ENCODE measurements at regions not wholly inside any gene's neighbourhood (a gene's known extent, or its start where the extent isn't known, plus 50 kb on each side); places are given as distances from the start of the nearest gene placed in this dataset.

DNA sequence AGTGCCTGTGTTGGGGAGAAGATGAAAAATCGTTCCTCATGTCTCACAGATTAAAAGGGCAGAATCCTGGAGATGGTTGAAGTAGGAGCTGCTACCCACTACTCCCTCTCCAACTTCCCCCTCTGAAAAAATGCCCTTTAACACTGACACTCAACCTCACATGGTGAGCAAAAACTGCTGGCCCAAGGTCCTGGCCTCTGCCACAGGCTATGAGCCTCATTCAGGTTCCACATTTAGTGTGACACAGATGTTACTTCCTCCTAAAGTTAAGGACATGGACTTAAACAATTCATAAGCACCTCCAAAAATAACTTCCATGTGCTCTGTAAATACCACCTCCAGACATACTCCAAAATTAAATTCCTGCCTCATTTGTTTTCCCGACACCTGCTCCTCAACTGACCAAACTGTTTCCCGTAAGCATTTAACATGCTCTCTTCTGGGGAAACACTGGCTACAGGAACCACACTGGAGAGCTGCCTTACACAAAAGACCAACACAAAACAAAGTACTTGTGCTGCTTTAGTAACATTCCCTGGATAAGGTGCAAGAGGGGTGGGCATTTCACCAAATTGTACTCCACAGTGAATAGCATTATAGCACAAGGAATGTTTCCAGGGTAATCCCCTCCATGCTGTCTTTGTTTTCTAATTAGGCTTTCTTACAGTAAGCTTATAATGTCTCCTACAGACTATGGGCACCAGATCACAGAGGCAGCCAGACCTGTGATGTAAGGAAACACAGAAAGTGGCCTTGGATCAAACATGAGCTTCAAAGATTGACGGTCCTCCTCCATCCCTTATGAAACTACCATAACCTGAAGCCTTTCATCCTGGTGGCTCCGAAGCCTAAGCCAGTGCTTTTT is 57.0 kb downstream of the PHLDA1 start:
- in situ Hi-C loops (cut with MboI; ENCODE audit: low sequenced_read_pairs), result no loop called here

DNA sequence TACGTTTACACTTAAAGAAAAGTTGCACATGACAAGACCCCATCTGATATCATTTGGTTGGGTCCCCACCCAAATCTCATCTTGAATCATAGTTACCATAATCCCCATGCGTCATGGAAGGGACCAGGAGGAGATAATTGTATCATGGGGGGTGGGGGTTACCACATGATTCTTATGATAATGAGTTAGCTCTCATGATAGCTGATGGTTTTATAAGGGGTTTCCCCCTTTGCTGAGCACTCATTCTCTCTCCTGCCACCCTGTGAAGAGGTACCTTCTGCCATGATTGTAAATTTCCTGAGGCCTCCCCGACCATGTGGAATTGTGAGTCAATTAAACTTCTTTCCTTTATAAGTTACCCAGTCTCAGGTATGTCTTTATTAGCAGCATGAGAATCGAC is 60.3 kb downstream of the PHLDA1 start:
- in situ Hi-C loops (cut with MboI; ENCODE audit: low sequenced_read_pairs), result no loop called here

DNA sequence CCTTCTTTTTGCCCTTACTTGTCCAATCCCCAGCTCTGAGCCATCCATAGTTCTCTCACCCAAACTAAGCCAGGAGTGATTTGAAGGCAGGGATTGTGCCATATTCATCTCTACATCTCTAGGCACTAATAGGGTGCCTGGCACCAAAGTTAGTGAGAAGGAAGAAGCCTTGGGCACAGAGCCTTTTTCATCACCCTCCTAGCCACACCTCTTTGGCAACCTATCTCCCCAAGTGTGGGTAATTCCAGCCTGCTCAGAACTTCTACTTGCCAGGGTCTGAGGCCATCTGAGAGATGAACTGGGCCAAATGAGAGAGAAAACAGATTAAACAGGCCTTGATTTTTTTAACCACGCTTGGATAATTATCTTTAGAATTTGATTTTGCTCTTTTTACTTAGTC is 61.3 kb downstream of the PHLDA1 start:
- in situ Hi-C loops (cut with MboI; ENCODE audit: low sequenced_read_pairs), result no loop called here

DNA sequence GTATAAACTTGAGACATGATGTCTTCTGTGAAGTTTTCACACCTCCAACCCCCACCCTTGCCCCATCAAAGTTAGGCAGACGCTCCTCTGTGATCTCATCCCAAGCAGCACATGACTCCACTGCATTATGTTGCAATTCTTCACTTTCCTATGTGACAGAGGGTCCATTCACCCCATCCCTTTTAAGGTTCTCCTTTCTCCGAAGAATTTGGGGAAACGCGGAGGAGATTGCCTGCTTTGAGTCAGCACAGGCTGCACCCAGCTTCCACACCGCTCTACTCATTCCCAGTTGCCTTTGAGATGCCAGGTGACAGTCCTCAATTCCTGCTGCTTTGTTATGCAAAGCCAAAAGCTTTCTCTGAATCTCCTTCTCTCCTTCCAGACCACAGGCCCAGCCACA is 61.8 kb downstream of the PHLDA1 start:
- in situ Hi-C loops (cut with MboI; ENCODE audit: low sequenced_read_pairs), result no loop called here

DNA sequence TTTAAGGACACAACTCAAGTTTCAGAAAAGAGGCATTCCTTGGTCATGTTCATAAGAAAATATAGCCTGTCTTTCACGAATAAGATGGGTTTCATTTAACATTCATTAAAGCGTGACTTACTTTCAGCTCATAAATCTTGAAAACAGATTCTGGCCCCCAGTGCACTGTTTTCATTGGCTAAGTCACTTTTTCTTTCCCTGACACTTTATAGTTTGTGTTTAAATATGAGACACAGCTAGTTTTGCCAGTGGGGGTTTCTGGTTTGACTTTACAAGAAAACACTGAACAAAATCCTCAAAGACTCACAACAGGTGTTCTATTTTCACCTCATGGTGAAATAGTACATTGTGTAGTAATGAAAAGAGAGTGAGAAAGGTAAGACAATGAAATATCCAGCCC is 65.9 kb downstream of the PHLDA1 start:
- in situ Hi-C loops (cut with MboI; ENCODE audit: low sequenced_read_pairs), result no loop called here

DNA sequence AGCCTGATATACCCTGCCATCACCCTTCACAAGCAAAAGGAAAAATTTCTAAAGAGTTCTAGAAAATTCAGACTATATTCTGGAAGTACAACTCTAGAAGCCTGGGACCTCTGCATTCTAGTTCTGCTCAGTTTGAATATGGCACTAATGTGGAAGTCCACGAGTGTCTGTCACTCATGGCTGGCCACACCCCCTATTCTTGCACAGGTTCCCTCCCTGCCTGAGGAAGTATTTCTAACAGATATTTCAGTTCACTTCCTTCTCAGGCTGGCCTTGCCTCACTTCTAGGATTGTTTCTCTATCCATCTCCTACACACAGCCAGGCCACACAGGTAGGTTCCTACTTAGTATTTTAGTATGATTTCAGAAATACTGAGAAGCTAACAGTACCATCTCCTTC is 67.4 kb downstream of the PHLDA1 start:
- in situ Hi-C loops (cut with MboI; ENCODE audit: low sequenced_read_pairs), result no loop called here

DNA sequence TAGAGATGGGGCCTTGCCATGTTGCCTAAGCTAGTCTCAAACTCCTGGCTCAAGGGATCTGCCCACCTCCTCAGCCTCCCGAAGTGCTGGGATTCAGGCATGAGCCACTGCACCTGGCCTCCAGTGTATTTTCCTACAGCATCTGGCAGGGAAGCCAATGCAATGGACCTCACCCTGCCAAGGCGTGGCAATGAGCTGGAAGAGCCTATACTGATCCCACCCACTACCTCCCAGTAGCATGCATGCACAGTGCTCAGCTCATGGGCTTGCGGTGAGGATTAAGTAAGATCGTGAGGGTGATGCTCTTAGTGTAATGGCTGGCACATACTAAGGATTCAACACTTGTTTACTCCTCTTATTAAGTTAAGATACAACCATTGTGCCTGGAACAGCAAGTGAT is 69.7 kb downstream of the PHLDA1 start:
- in situ Hi-C loops (cut with MboI; ENCODE audit: low sequenced_read_pairs), result no loop called here

DNA sequence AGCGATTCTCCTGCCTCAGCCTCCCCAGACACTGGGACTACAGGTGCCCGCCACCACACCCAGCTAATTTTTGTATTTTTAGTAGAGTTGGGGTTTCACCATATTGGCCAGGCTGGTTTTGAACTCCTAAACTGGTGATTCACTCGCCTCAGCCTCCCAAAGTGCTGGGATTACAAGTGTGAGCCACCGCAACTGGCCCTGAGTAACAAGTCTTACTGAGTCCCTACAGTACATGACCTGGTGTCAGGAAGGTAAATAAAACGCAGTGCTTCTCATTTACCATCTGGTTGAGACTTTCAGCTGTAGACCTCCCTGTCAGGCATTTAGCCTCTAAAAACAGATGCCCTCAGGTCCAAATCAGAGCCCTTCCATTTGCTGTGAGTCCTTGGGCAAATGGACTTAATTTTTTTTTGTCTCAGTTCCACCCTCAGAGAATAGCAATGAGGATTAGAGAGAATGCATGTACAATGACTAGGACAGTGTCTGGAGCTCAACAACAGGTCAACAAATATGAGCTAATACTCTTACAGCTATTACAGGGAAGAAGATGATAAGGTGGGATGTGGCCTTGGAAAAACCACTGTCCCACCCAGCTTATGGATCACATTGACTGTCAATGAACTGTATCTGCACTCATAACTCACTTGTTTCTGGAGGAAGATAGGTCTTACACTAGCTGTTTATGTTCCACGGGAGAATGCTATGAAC is 70.5 kb downstream of the PHLDA1 start:
- in situ Hi-C loops (cut with MboI; ENCODE audit: low sequenced_read_pairs), result no loop called here

DNA sequence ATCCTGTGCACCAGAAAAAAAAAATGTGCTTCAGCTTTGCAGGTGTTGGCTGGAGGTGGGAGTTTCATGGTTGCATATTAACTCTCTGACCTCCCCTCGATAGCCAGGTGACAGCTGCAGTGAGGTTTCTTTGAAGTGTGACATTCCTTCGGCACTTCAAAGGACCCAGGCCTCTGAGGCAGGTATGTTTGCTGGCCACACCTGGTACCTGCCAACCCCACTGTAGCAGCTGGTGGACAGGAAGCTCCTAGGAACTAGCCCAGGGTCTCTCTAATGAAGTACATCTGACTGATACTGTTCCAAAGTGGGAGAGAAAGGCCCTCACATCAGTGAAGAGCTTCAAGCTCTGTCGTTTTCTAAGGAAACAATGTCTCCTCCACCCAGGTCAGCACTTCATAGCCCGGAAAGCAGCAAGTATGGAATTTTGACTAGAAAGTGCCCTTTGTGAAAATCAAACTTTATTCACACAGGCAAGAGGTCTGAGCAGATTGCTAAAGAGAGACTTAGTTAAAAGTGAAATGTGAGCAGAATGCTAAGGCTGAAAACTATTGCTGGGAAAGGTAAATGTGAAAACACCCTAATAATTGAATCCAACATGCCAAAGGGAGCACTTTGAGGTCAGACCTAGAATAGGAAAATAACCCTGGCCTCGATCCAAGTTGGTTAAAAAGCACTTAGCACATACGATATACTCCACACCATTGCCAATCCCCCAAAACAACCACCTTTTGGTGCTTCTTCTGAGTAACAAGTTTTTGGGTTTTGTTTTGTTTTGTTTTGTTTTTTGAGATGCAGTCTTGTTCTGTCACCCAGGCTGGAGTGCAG is 71.3 kb downstream of the PHLDA1 start:
- in situ Hi-C loops (cut with MboI; ENCODE audit: low sequenced_read_pairs), result no loop called here

DNA sequence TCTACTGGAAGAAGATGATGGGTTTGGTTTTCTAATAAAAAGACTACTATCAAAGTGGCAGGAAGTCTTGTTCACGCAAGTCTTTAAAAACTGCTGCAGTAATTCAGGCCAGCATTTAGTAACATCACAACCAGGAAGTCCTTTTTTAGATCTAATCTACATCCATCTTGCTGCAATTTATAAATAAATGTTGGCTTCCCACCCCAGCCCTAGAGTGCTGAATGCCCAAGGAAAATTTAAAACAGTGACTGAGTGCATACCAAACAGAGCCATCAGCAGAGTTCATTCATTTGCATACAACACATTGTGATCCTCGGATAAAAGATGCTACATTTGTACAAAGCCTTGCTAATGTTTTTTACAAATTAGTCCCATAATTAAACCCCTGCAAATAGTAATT is 72.1 kb downstream of the PHLDA1 start:
- in situ Hi-C loops (cut with MboI; ENCODE audit: low sequenced_read_pairs), result no loop called here

DNA sequence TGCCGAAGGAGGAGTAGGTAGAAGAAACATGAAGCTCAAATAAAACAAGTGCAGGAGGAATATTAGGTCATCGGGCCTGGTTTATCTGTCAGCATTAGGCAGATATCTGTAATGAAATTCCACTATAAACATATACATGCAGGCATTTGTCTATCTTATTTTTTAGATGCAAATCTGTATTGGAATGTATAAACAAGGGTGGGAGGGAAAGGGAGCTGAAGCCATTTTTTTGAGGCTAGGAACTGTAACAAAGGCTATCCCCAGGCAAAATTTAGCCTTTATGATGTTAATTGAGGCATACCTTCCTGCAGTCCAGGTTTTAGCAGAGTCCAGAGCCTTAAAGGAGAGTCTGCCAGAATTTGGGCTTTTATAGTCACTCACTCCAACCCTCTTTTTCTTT is 72.5 kb downstream of the PHLDA1 start:
- in situ Hi-C loops (cut with MboI; ENCODE audit: low sequenced_read_pairs), result no loop called here

DNA sequence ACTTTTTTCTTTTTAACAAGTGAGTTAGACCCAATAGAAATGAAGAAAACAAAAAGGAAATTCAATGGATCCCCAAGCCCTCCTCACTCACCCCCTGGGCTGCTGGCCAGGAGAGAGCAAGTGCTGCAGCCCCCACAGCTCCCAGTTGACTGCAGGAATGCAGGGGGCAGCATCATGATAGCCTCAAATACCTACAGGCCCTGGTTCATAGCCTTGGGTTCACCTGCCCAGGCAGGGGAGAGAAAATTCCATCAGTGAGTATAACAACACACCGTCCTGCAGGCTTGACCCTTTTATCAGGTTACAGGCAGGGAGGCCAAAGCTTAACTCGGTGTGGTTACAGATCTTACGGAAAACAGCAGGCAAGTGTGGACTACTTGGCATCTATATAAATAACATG is 76.3 kb downstream of the PHLDA1 start:
- in situ Hi-C loops (cut with MboI; ENCODE audit: low sequenced_read_pairs), result no loop called here

DNA sequence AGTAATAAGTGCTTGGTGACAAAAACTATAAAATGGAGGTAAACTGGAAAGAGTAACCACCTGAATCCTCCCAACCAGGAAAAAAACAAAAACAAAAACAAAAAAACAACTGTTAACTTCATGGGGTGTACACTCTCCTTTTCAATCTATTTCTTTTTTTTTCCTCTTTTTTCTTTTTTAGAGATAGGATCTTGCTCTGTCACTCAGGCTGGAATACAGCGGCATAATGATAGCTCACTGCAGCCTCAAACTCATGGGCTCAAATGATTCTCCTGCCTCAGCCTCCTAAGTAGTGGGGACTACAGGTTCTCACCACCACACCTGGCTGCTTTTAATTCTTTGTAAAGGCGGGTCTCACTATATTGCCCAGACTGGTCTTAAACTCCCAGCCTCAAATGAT is 76.8 kb downstream of the PHLDA1 start:
- in situ Hi-C loops (cut with MboI; ENCODE audit: low sequenced_read_pairs), result no loop called here

DNA sequence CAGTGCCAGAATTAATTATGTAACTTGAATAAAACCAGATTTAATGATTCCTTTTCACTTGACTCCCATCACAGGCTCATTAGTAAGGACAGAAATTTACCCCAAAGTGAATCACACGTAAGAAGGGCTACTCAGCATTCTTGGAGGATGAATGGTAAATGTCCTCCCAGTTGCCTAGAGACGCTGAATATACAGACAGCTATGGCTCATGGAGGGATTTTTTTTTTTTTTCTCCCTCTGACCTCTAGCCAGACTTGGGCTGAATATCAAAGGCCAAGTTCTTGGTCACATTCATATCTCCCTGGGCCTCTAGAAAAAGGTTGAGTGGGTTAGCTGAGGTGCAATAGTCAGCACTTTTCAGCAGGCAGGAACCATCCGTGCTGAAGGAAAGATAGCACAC is 77.5 kb downstream of the PHLDA1 start:
- in situ Hi-C loops (cut with MboI; ENCODE audit: low sequenced_read_pairs), result no loop called here

DNA sequence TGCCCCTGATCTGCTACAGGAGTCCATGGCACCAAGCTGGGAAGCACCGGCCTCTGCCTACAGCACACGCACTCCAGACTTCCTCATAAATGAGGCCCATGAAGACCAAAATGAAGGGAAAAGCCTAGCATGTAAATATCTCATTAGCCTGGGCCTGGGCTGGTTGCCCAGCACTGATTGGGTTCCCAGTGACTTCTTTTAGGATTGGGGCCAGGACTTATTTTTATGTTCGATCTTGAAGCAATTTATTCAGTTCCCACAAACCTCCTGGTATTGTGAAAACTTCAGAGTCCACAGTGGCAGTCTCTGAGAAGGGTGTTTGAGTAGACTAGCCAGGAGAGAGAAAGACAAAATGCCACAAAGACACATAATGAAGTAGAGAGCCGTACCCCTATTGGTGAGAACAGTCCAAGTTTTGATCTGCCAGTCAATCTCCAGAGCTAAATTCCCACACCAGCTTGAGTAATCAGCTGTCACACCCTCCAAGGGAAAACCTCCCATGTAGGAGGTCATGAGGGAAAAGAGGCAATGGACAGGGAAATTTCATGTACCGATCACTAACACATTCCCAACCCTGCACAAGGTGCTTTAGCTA is 78.2 kb downstream of the PHLDA1 start:
- in situ Hi-C loops (cut with MboI; ENCODE audit: low sequenced_read_pairs), result no loop called here

DNA sequence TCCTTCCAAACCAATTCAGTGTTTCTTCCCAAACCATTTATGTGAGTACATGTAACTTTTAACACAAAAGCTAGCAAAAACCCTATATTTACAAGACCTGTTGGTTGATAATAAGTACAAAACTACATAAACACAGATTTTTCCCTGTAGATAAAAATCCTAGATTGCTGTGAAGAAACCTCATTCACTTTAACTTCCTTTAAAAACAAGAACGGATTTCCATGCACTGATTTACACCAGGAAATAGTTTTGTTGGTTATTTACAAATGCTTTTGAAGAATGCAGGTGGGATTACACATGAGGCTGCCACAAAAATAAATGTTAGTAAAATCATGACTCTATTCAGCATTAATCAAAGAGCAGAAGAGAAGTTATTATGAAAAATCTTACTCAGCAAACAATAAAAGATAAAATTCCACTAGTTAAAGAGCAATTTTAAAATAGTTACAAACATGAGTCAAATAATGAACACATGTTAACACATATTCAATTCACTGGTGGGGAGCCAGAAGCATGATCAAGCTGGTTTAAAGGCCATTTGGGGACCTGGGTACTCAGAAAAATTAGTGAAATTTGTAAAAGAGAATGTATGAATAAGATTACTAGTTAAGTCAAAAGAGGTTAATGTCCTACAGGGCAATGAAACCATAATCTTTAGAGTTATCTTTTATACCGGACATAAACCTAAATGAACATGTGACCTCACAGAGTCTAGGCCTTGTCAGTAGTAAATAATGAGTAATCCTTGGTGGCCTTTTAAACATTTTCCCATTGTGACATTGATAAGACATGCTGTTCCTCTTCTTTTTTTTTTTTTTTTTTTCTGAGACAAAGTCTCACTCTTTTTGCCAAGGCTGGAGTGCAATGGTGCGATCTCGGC is 79.9 kb downstream of the PHLDA1 start:
- in situ Hi-C loops (cut with MboI; ENCODE audit: low sequenced_read_pairs), result no loop called here

DNA sequence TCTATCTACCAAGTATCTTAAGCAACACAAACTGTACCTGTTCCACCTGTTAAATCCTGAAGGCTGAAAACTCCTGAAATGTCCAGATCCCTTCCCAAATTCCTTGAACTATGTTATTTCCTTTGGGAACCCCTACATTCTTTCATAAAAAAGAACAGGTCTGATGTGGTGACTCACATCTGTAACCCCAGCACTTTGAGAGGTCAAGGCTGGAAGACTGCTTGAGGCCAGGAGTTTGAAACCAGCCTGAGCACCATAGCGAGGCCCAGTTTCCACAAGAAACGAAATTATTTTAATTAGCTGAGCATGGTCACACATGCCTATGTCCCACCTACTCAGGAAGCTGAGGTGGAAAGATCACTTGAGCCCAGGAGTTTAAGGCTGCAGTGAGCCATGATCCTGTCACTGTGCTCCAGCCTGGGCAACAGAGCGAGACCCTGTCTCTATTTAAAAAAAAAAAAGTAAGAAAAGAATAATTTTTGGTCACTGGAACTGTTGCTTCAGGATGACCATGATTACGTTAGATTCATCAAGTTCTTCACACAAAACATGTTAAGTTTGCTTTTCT is 84.3 kb downstream of the PHLDA1 start:
- in situ Hi-C loops (cut with MboI; ENCODE audit: low sequenced_read_pairs), result no loop called here

DNA sequence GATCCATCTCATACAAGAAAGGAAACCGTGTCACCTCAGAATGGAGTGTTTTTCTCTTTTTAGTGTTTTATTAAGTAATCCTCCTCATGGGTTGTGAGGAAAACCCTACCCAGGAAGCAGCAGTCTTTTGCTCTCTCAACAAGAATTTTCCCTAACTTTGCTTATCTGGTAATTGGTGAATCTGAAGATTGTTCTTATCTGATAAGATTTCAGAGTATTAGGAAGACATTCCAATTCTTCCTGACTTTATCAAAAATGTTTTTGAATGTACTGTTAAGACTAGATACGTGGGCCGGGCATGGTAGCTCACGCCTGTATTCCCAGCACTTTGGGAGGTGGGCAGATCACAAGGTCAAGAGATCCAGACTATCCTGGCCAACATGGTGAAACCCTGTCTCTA is 86.0 kb downstream of the PHLDA1 start:
- in situ Hi-C loops (cut with MboI; ENCODE audit: low sequenced_read_pairs), result no loop called here

DNA sequence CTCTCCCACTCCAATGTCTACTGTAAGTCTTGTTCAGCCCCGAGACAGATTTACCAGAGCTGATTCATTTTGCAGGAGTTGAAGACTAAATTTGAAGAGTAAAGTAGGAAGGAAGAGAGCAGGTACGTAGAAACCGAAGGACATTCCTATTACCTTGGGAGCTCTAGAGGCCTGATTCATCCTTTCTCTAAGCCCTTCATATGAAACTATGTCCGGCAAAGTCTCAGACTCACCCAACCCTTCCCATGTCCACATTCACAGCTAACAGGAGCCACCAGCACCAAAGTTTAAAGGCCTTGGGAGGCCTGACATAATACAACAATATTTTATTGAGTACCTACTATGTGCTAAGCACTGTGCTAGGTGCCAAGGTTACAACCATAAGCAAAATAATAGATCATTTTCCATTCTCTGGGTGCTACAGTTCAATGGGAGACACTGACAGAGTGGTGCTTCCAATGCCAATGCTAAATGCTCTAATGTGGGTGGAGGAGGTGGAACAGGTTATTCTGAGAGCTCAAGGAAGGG is 86.6 kb downstream of the PHLDA1 start:
- in situ Hi-C loops (cut with MboI; ENCODE audit: low sequenced_read_pairs), result no loop called here
